Right atrium auricular region (tissue), 2 donors: ENCODE measurements at regions not wholly inside any gene's neighbourhood (a gene's known extent, or its start where the extent isn't known, plus 50 kb on each side); places are given as distances from the start of the nearest gene placed in this dataset.

ENCODE experiments used
- DNase-seq: peaks from one replicate; pipeline ENCODE4 v3.0.0-alpha.2; 2019; ENCODE audit warnings: low spot score
- H3K27ac ChIP-seq, 2 donors: fragments of 200-600 bp; sonication (generic); 1 replicate in 1 of 2; 2 replicates in 1 of 2; pipeline ENCODE4 v1.5.1; 2016 to 2019
- H3K27me3 ChIP-seq, 2 donors: fragments of 200-600 bp; sonication (generic); one replicate each; pipeline versions ENCODE4 v1.5.1 to v1.6.0; 2017 to 2019
- H3K36me3 ChIP-seq: fragments of 200-600 bp; sonication (generic); one replicate; pipeline ENCODE4 v1.5.1; 2016
- H3K4me1 ChIP-seq, 2 donors: fragments of 200-600 bp; sonication (generic); one replicate each; pipeline versions ENCODE4 v1.5.1 to v1.6.0; 2017 to 2019
- H3K4me3 ChIP-seq, 2 donors: fragments of 200-600 bp; sonication (generic); 1 replicate in 1 of 2; 2 replicates in 1 of 2; pipeline ENCODE4 v1.5.1; 2017 to 2019; ENCODE audit warnings: mild to moderate bottlenecking in 1 of 2, moderate library complexity in 1 of 2
- H3K9me3 ChIP-seq, 2 donors: fragments of 200-600 bp; sonication (generic); one replicate each; pipeline ENCODE4 v1.5.1; 2019
- TF ChIP-seq, protein P1 (sequence below), 2 donors: fragments of 200-600 bp; sonication (generic); IDR thresholded peaks; one replicate each; pipeline ENCODE4 v1.5.1; 2019; ENCODE audit warnings: antibody characterized with exemption in 2 of 2

DNA sequence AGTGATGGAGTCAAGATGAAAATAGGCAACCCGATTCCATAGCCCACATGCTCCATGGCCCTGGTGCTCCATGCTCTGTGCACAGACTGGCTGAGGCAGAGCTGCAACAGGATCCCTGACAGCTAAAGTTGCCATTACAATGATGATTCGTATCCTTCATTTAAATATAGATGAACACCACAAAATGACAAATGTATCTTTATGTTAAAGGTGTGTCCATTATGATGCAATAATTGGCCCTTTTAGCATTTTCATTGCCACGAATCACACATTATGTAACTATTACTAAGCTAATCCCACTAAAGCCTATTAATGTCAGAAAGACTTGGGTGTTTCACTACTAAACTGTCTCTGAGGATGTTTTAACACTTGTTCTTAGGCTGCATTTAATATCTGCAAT, 270.2 kb upstream of the THBS1 start:
- no peak for DNase-seq
- Histone ChIP-seq H3K36me3 (no peaks in the 10 kb centered on the region), H3K4me1 (no peaks in the 10 kb centered on the region), H3K27me3 (no peaks in the 10 kb centered on the region), H3K9me3 (no peaks in the 10 kb centered on the region), H3K27ac (no peak overlapping the region), H3K4me3 (no peak overlapping the region)
- TF ChIP-seq, protein P1, sequence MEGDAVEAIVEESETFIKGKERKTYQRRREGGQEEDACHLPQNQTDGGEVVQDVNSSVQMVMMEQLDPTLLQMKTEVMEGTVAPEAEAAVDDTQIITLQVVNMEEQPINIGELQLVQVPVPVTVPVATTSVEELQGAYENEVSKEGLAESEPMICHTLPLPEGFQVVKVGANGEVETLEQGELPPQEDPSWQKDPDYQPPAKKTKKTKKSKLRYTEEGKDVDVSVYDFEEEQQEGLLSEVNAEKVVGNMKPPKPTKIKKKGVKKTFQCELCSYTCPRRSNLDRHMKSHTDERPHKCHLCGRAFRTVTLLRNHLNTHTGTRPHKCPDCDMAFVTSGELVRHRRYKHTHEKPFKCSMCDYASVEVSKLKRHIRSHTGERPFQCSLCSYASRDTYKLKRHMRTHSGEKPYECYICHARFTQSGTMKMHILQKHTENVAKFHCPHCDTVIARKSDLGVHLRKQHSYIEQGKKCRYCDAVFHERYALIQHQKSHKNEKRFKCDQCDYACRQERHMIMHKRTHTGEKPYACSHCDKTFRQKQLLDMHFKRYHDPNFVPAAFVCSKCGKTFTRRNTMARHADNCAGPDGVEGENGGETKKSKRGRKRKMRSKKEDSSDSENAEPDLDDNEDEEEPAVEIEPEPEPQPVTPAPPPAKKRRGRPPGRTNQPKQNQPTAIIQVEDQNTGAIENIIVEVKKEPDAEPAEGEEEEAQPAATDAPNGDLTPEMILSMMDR (IDR thresholded peaks at IDR 0.05): no peak

DNA sequence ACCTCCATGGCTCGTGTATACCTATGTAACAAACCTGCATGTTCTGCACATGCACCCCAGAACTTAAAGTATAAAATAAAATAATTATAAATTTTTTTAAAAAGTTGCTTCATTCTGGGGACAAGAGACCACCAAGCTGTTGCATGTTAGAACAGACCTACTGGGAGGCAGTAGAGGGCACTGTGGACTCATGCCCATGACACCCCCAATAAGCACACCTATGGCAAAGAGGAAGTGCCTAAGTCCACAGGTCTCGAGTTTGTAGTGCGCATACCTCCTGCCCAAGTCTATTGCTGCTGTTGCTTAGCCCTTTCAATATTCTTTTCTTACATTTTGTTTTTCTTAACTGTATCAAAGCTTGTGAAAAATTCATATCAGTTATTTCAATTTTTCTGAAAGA, 267.9 kb upstream of the THBS1 start:
- TF ChIP-seq, protein P1 (IDR thresholded peaks at IDR 0.05): peak in 1 of 2 donors; percentile 44
- no peak for DNase-seq
- no peaks in the 10 kb centered on the region for H3K4me1 ChIP-seq
- H3K27ac ChIP-seq: no peak overlapping the region
- no peaks in the 10 kb centered on the region for H3K9me3 ChIP-seq
- H3K27me3 ChIP-seq: no peaks in the 10 kb centered on the region
- H3K4me3 ChIP-seq: no peak overlapping the region
- no peaks in the 10 kb centered on the region for H3K36me3 ChIP-seq

DNA sequence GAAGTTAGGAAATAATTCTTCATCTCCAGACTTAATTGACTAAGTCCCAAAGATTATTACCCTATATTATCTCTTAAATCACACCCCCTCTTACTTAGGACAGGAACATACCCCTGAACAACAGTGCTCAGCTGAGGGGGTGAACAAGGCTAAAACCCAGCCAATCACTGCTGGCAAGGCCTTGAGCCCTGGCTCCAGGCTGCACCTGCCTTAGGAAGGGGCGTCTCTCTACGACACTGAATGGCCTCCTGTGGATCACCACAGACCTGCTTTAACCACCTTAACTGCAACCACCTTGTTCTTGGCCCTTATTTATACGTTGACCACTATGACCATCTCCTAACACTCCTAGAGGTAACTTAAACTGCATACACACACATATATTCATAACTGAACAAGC, 267.4 kb upstream of the THBS1 start:
- no peaks in the 10 kb centered on the region for H3K9me3 ChIP-seq
- no peaks in the 10 kb centered on the region for H3K36me3 ChIP-seq
- no peak overlapping the region for H3K27ac ChIP-seq
- H3K27me3 ChIP-seq: no peaks in the 10 kb centered on the region
- DNase-seq: no peak
- TF ChIP-seq, protein P1 (IDR thresholded peaks at IDR 0.05): no peak
- no peak overlapping the region for H3K4me3 ChIP-seq
- H3K4me1 ChIP-seq: no peaks in the 10 kb centered on the region

DNA sequence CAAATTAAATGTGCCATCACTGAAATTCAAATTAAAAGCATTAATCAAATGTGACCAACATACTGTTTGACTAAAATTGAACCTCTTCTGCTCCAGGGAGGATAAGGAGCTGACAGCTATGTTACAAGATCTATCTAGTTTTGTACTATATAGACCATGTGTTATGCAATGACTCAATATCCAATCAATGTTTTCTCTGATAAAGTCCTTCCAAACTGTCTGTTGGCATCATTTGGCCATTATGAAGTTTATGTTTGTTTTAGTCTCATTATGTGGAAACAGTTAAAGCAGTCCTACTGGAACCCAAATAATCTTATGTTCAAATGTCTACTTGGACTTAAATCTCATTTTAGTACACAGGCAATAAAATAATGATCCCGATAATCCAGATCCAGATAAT, 267.0 kb upstream of the THBS1 start:
- Histone ChIP-seq H3K4me3 (no peak overlapping the region), H3K27ac (no peak overlapping the region), H3K36me3 (no peaks in the 10 kb centered on the region), H3K27me3 (no peaks in the 10 kb centered on the region), H3K4me1 (no peaks in the 10 kb centered on the region), H3K9me3 (no peaks in the 10 kb centered on the region)
- TF ChIP-seq, protein P1 (IDR thresholded peaks at IDR 0.05): no peak
- no peak for DNase-seq

DNA sequence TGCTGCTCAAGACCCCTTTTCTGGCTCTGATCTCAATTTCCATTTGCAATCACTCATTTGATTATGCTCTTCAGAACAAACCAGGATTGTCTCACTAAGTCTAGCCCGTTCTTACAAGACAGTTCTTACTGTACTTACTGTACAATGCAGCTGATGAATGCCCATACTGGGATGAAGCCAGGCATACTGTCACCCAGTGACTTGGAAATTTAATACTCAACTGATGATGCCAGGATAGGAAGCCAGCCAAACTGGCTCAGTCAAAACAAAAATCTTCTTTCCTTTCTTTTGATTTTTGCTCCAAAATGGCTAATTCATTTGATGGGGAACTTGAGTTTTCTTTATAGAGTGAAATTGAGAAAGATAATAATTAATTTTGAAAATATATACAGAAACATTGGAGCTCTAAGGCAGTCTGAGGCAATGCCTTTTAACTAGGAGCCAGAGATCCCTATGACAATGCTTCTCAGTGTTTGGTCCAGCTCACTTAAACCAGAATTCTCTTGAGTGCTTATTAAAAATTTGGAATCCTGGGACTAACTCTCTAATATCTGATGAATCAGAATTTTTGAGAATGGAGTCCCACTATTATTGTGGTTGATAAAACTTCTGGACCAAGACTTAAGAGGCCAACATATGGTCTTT, 265.6 kb upstream of the THBS1 start:
- Histone ChIP-seq H3K36me3 (no peaks in the 10 kb centered on the region), H3K27me3 (no peaks in the 10 kb centered on the region), H3K27ac (no peak overlapping the region), H3K4me1 (no peaks in the 10 kb centered on the region), H3K9me3 (peaks cover 0 to 7% of the 10 kb centered on the region in 2 donors), H3K4me3 (no peak overlapping the region)
- TF ChIP-seq, protein P1 (IDR thresholded peaks at IDR 0.05): no peak
- no peak for DNase-seq

DNA sequence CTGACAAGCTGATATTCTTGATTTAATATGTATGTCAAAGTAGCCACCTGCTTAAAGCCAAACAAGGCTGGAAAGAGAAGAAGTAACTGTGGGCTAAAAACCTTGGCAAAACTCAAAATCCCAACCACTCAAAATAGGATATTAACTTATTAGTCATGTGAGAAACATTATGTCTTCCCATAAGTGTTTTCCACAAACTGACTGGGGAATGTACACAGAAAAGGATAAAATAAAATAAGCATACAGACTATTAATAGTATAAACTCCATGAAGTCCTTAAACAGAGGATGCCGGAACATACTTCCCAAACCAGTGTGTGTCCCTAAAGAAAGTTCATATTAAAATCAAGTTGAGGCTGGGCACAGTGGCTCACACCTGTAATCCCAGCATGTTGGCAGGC, 263.7 kb upstream of the THBS1 start:
- no peak for DNase-seq
- Histone ChIP-seq H3K27ac (no peak overlapping the region), H3K36me3 (no peaks in the 10 kb centered on the region), H3K4me3 (no peak overlapping the region), H3K27me3 (no peaks in the 10 kb centered on the region), H3K4me1 (no peaks in the 10 kb centered on the region), H3K9me3 (peaks cover 0 to 11% of the 10 kb centered on the region in 2 donors)
- TF ChIP-seq, protein P1 (IDR thresholded peaks at IDR 0.05): no peak
